Panc1 (cell line): ENCODE measurements at regions not wholly inside any gene's neighbourhood (a gene's known extent, or its start where the extent isn't known, plus 50 kb on each side); places are given as distances from the start of the nearest gene placed in this dataset.

Experiments used
- ATAC-seq: fragments of 200-7000 bp; cut with Tn5 transposase; 2 replicates; pipeline ENCODE4 v1.9.1; 2020; ENCODE audit warnings: mild to moderate bottlenecking, moderate library complexity
- BruUV-seq: library from RNA; stranded (reverse); fragments of 400-500 nt; replicated peaks from 2 replicates; lab custom pipeline; 2021; lab: Mats Ljungman, UMichigan
- CTCF ChIA-PET: fragments of 300-600 bp; sonication (Branson Sonifier 250); formaldehyde crosslinking; loops from one replicate; lab custom pipeline; 2022; ENCODE audit warnings: antibody characterized with exemption; lab: Charles Lee
- POLR2A ChIA-PET: fragments of 300-600 bp; sonication (Branson Sonifier 250); formaldehyde crosslinking; loops from one replicate; lab custom pipeline; 2022; ENCODE audit warnings: antibody characterized with exemption; lab: Charles Lee
- DNase-seq: peaks from one replicate; pipeline ENCODE4 v3.0.0-alpha.2; 2010; ENCODE audit warnings: low read depth, low spot score
- H3K27ac ChIP-seq: 2 replicates; pipeline ENCODE4 v1.5.1; 2011; ENCODE audit warnings: mild to moderate bottlenecking, low read length, inconsistent platforms
- H3K27me3 ChIP-seq: fragments of 200-500 bp; sonication (Bioruptor generic); 2 replicates; pipeline ENCODE4 v1.6.0; 2014; ENCODE audit warnings: low read length, inconsistent platforms; ENCODE audit not compliant: control insufficient read depth, insufficient read depth
- H3K36me3 ChIP-seq: fragments of 200-500 bp; sonication (Bioruptor generic); 2 replicates; pipeline ENCODE4 v1.5.1; 2014; ENCODE audit warnings: inconsistent platforms, mild to moderate bottlenecking, low read length, moderate library complexity; ENCODE audit not compliant: control insufficient read depth, insufficient read depth
- H3K4me1 ChIP-seq: 2 replicates; pipeline ENCODE4 v1.5.1; 2011; ENCODE audit warnings: inconsistent platforms, mild to moderate bottlenecking, low read length, moderate library complexity; ENCODE audit not compliant: control insufficient read depth, insufficient read depth
- H3K4me3 ChIP-seq, 2 experiments: 2 replicates each; pipeline ENCODE4 v1.5.1; 2011 to 2012; ENCODE audit warnings: low read depth in 2 of 2, low read length in 2 of 2, mild to moderate bottlenecking in 2 of 2, inconsistent platforms in 1 of 2, moderate library complexity in 1 of 2
- H3K9me3 ChIP-seq: fragments of 200-500 bp; sonication (Bioruptor generic); 2 replicates; pipeline ENCODE4 v1.5.1; 2014; ENCODE audit warnings: low read depth, mild to moderate bottlenecking, inconsistent platforms, low read length, moderate library complexity; ENCODE audit not compliant: control insufficient read depth, insufficient read depth
- CTCF ChIP-seq: fragments of 450-650 bp; IDR thresholded peaks from 2 replicates; pipeline ENCODE4 v1.5.1; 2017; ENCODE audit warnings: mild to moderate bottlenecking
- POLR2AphosphoS5 ChIP-seq: IDR thresholded peaks from 2 replicates; pipeline ENCODE4 v1.6.1; 2012; ENCODE audit warnings: mild to moderate bottlenecking, low read depth, low read length, moderate library complexity
- REST ChIP-seq, 2 experiments: IDR thresholded peaks; 2 replicates each; pipeline ENCODE4 v1.6.1; 2011 to 2012; ENCODE audit warnings: low read depth in 2 of 2, control low read depth in 1 of 2, low read length in 1 of 2, mild to moderate bottlenecking in 1 of 2, moderate library complexity in 1 of 2; ENCODE audit not compliant: insufficient read depth in 1 of 2
- SIN3A ChIP-seq: IDR thresholded peaks from 2 replicates; pipeline ENCODE4 v1.6.1; 2012; ENCODE audit warnings: low read depth, mild to moderate bottlenecking, low read length, moderate library complexity, borderline replicate concordance; ENCODE audit not compliant: insufficient read depth
- TCF7L2 ChIP-seq: IDR thresholded peaks from 2 replicates; pipeline ENCODE4 v1.6.1; 2011; ENCODE audit warnings: mild to moderate bottlenecking, low read depth, low read length, inconsistent platforms
- in situ Hi-C: cut with HindIII; loops from 2 replicates; pipeline ENCODE4 v1.10.0; 2016; ENCODE audit warnings: low sequenced_read_pairs, low pct_unique_long_range_greater_than_20kb
- intact Hi-C: fragments of 100-400 bp; cut with micrococcal nuclease; formaldehyde crosslinking; loops from one replicate; pipeline ENCODE4 v1.10.0; 2022; ENCODE audit not compliant: unreplicated experiment

- no peaks in the 10 kb centered on the region; the same call in 1 of the 2 replicates for H3K27me3 ChIP-seq
- DNase-seq (no peak), ATAC-seq (no peak)
- H3K4me1 ChIP-seq, result peaks cover 11% of the 10 kb centered on the region
- intact Hi-C loops, result loop anchor here (5.0 to 10.0 kb wide), 3 partner anchors 202 to 782 kb away; partner anchors contain the start of gene PLXNA1
- BruUV-seq, result no TSS peak
- in situ Hi-C loops, result no loop called here
- no peak overlapping the region for H3K4me3 ChIP-seq
- TF ChIP-seq TCF7L2 (no peak), SIN3A (no peak), POLR2AphosphoS5 (no peak), CTCF (no peak), REST (IDR thresholded peaks at IDR 0.05; ENCODE audit: insufficient read depth in 1 of 2, low read depth in 2 of 2, low read length in 1 of 2) (no peak)
- no peaks in the 10 kb centered on the region for H3K9me3 ChIP-seq
- ChIA-PET CTCF (no interaction called here), POLR2A (no interaction called here)
- H3K36me3 ChIP-seq, result no peaks in the 10 kb centered on the region
- no peak overlapping the region for H3K27ac ChIP-seq
Observed at GRCh38 chr3:127457094-127457475, 133.4 kb downstream of the TPRA1 start.

- H3K4me1 ChIP-seq, result peaks cover 11% of the 10 kb centered on the region
- ATAC-seq (no peak; the same call in 1 of the 2 replicates), DNase-seq (no peak)
- no peak overlapping the region for H3K4me3 ChIP-seq
- no peaks in the 10 kb centered on the region for H3K36me3 ChIP-seq
- CTCF ChIA-PET, result interaction anchor here (1.0 to 1.1 kb wide), 2 partner anchors 88 to 773 kb away, joined by 4 read pairs; no protein-coding TSS in a partner anchor
- no TSS peak for BruUV-seq
- no peaks in the 10 kb centered on the region; the same call in 1 of the 2 replicates for H3K27me3 ChIP-seq
- intact Hi-C loops, result loop anchor here (5.0 to 10.0 kb wide), 3 partner anchors 202 to 782 kb away; partner anchors contain the start of gene PLXNA1
- no peaks in the 10 kb centered on the region for H3K9me3 ChIP-seq
- in situ Hi-C loops, result no loop called here
- no peak overlapping the region for H3K27ac ChIP-seq
- TF ChIP-seq TCF7L2, result no peak
- TF ChIP-seq CTCF, result no peak
- TF ChIP-seq POLR2AphosphoS5, result no peak
- TF ChIP-seq SIN3A, result no peak
- no peak for TF ChIP-seq REST (IDR thresholded peaks at IDR 0.05; ENCODE audit: insufficient read depth in 1 of 2, low read depth in 2 of 2, low read length in 1 of 2)
- POLR2A ChIA-PET, result no interaction called here
Observed at GRCh38 chr3:127456471-127457093, 134.0 kb downstream of the TPRA1 start.
